Activated T-helper 9 cell treated with anti-CD3 and anti-CD28 coated beads, Interleukin-2, amount 50 U/mL, for 16 hours (primary cell): ENCODE measurements at regions not wholly inside any gene's neighbourhood (a gene's known extent, or its start where the extent isn't known, plus 50 kb on each side); places are given as distances from the start of the nearest gene placed in this dataset.

Experiments
- DNase-seq: peaks from one replicate; pipeline ENCODE4 v3.0.0-alpha.2; 2020; ENCODE audit warnings: low read depth

DNA sequence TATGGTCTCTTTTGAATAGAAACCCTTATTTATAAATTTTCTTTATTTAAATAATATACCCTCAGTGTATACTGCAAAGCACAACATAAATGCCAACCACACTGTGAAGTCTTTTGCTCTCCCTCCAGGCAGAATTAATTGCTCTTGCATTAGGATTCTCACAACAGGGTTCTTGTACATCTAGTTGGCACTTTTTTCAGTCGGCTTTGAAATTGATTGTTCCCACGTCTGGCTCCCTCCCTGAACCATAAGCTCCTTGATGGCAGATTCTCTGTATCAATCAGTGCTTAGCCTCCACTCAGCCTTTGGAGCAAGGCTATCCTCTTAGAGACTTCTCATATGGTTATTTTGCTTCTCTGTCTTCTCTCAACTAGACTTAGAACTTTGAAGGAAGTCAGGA, 288.0 kb upstream of the POU3F2 start:
- DNase-seq = no peak

DNA sequence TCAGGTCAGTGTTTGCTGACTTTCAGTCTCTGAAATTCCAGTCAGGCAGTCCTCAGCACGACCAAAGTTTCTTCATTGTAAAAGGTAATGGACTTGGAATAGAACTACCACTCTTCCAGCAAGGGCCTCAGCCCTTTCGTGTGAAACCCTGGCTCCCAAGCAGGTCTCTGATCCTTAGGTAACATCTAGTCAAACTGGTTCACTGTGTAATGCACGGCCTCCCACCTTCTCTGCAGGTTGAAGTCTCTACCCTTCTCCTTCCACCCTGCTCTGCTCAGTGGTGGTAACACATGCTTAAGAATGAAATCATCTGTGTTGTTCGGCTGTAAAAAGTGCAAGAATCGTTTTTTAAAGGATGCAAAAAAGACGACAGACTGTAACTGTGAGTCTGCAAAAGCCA, 287.2 kb upstream of the POU3F2 start:
- no peak for DNase-seq

DNA sequence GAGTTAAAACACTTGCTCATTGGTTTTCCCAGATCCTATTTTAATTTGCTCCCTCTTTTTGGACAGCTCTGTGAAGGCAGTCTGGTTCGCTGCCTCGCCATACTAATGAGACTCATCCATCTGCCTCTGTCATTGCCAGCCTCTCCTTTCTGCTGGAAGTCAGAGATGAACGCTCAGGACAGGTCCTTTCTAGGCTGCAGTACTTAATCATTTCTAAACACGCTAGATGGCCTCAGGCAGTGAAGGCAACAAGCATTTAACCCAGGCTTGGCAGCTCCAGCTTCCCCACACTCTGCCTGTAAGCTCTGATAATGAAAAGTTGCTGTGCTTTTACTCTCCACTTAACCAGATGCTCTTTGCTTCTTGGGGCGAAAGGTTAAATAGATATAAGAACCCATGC, 286.7 kb upstream of the POU3F2 start:
- DNase-seq = no peak

DNA sequence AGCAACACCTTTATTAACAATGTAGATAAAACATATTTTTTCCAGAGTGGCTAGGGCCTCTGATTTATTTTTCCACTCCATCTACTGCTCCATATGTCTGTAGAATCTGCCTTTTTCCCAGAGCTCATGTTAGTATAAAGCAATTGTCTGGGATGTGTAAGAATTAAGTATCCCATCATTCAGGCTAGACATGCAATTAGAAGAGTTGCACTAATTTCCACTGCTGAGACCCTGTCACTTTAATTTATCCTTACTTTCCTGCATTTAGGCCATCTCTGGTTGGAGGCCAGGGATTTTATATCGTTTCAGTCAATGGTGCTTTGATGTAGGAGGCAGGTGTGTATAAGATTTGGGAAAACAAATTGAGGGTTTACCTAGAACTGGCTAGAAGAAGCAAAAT, 286.1 kb upstream of the POU3F2 start:
- DNase-seq = no peak

GRCh38 chr6:98560418-98560817, 274.0 kb upstream of the POU3F2 start:
- no peak for DNase-seq

DNA sequence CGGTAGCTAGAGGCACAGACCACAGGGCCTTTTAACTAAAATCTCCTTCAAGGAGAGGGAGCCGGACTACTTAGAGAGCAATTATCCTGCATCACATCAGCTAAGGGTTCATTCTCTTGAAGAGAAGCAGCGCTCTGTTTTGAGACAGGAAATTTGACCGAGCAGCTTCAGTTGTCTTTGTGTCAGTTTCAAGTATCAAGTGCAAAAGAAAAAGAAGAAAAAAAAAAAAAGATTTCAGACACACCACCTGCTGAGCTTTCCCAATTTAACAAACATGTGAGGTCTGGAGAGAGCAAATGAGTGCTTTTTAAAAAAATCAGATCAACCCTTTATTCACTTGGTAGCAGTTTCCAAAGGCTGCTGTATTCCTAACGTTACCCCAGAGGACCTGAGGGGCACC, 273.5 kb upstream of the POU3F2 start:
- DNase-seq = no peak

DNA sequence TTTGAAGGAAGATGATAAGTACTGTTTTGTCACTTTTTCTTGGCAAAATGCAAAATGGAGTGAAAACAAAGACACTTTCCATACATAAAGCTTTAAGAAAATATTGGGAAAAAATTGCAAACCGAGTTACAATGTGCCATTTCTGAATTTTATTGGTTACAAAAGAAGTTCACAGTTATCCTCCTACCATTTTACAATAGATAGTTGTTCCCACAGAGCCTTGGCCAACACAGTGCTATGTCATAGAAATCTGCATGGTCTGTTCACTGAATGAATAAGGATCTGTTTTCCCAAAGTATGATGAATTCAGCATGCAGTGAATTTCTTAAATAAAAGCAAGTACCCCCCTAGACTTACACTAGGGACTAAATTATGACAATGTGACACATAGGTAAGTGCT, 268.2 kb upstream of the POU3F2 start:
- no peak for DNase-seq

- DNase-seq = no peak
Observed at GRCh38 chr6:98572579-98572978, 261.8 kb upstream of the POU3F2 start.

DNA sequence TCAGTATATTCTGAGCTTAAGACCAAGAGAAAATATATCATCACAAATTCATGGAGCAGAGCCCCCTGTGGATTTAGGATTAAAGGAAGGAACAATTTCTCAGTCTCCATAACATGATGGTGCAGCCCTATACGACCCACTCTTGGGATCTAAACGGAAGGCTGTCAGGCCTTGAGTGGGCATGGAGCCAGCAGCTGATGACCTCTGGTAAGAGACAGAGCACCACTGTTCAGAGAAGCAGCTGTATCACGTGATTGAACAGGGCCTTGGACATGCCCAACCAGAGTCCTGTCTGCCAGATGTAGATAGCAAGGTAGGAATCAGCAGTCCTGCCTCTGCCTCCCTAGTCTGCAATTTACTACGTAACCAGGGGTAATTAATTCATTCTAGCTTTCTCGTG, 259.4 kb upstream of the POU3F2 start:
- DNase-seq = no peak

GRCh38 chr6:98576791-98577190, 257.6 kb upstream of the POU3F2 start:
- no peak for DNase-seq

GRCh38 chr6:98578016-98578415, 256.4 kb upstream of the POU3F2 start:
- DNase-seq = no peak

DNA sequence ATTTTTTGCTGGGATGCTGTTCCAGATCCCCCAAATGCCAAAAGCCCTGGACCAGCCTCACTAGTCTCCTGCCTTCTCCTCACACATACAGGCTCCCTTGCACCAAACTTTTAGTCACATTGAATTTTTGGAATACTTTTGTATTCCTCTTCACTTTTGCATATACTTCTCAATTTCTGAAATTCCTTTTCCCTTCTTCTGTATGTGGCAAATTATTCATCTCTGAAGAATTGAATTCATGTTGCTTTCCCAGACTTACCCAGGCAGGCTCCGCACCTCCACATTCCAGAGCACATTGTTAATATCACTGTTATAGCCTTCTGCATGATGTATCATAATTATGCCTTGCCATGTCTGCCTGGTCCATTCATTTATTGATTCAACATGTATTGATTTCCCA, 255.3 kb upstream of the POU3F2 start:
- no peak for DNase-seq

- no peak for DNase-seq
Observed at GRCh38 chr6:98579941-98580340, 254.4 kb upstream of the POU3F2 start.

GRCh38 chr6:98581705-98582104, 252.7 kb upstream of the POU3F2 start:
- DNase-seq = no peak

GRCh38 chr6:98583506-98583905, 250.9 kb upstream of the POU3F2 start:
- no peak for DNase-seq

GRCh38 chr6:98586163-98586562, 248.2 kb upstream of the POU3F2 start:
- no peak for DNase-seq

DNA sequence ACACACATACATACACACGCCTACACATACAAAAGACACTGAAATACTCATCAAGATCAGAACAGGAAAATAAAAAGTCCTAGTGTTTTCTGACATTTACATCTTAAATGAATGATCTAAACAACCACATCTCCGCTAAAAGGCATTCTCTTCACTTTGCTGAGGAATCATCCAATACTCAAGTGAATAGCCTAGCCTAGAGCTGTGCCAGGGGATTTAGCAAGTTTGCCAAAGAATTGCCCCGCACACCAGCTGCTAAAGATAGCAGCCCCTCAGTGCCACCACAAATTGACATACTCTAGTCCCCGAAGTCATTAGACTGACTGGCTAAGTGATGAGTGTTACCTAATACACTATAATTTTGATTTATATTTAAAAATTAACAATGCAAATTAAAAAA, 246.8 kb upstream of the POU3F2 start:
- no peak for DNase-seq

DNA sequence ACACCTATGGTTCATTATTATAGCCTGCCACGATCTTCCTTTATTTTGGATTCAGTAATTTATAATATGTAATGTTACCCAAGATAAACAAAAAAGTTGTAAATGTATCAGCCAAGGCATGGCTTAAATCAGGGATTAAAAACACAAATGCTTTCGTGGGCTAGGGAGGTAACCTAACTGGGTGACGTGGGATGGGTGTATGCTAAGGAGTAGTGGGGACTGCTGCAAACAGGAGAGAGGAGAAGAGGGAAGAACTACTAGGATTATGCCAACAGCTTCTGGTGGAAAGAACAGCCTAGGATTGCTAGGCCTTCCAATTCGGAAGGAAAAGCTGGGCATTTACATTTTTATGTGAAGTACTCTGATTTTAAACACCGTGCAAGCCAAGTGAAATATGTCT, 244.8 kb upstream of the POU3F2 start:
- DNase-seq = no peak

GRCh38 chr6:98590136-98590681, 244.2 kb upstream of the POU3F2 start:
- DNase-seq = no peak

GRCh38 chr6:98590997-98591396, 243.4 kb upstream of the POU3F2 start:
- DNase-seq = no peak

DNA sequence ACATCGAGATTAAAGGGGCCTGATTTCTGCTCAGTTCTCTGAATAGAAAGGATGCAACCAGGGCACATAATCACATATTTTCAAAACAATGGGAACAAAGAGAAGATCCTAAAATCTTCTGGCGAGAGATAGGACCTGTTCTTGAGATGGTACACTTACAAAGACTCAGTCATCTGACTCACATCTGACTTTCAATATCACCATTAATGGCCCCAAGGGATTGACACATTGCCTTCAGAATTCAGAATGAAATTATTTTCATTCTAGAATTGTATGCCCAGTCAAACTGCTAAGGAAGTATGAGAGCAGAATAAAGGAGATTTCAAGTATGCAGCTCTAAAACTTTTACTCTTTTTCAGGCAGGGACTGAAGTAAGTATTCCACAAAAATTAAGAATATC, 240.7 kb upstream of the POU3F2 start:
- no peak for DNase-seq

GRCh38 chr6:98601716-98602115, 232.7 kb upstream of the POU3F2 start:
- no peak for DNase-seq

DNA sequence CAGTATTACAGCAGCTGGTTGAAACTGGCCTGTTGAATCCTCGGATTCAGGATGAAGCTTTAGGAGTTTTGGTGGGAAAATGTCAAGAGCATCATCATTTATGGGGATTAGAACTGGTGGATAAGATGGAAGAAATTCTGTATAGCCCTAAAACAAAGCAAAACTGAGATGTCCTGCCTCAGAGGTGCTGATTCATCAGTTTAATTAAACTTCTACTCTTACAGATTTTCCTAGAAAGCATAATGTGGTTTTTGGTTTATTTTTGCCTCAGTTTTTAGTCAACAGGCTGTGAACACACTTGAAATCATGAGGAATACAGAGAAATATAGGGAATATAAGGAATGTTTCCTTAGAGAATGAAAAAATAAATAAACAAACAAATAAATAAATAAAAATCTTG, 228.7 kb upstream of the POU3F2 start:
- no peak for DNase-seq

GRCh38 chr6:98627129-98627775, 207.1 kb upstream of the POU3F2 start:
- DNase-seq = no peak

DNA sequence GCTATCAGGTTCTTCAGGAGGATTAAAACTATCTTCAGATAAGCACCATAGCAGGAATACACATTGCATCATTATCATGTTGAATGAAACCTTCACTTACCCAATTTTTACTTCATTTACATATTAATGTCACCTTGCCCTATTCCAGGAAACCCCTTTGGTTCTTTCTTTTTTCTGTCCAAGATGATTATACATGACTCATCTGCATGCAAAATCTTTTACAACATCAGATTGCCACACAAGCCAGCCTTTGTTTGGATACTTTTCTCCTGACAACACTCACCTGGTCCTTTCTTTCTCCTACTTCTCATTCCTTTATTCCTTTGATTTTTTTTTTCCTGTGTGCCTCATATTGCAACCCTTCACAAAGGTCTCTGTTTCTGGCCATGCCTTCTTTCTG, 200.5 kb upstream of the POU3F2 start:
- no peak for DNase-seq
